A673 (cell line): ENCODE measurements at regions not wholly inside any gene's neighbourhood (a gene's known extent, or its start where the extent isn't known, plus 50 kb on each side); places are given as distances from the start of the nearest gene placed in this dataset.

Experiments
- BruUV-seq: library from RNA; stranded (reverse); fragments of 400-500 nt; replicated peaks from 2 replicates; lab custom pipeline; 2021; lab: Mats Ljungman, UMichigan
- CTCF ChIA-PET: fragments of 300-600 bp; sonication (Branson Sonifier 250); formaldehyde crosslinking; loops from one replicate; lab custom pipeline; 2022; ENCODE audit warnings: antibody characterized with exemption; lab: Charles Lee
- POLR2A ChIA-PET: fragments of 300-600 bp; sonication (Branson Sonifier 250); formaldehyde crosslinking; loops from one replicate; lab custom pipeline; 2022; ENCODE audit warnings: antibody characterized with exemption; ENCODE audit not compliant: low non-redundant PET; lab: Charles Lee
- DNase-seq: peaks from one replicate; pipeline ENCODE4 v3.0.0-alpha.2; 2015; ENCODE audit warnings: low spot score
- H3K27ac ChIP-seq: fragments of 200-600 bp; sonication (generic); 2 replicates; pipeline ENCODE4 v1.5.1; 2016; ENCODE audit warnings: mixed run types, low read depth, mild to moderate bottlenecking, mixed read lengths, antibody characterized with exemption, low read length; ENCODE audit not compliant: poor library complexity, severe bottlenecking
- H3K27me3 ChIP-seq: fragments of 200-600 bp; sonication (generic); replicated peaks from 2 replicates; pipeline ENCODE4 v1.6.1; 2017; ENCODE audit warnings: mixed run types, low read depth, mild to moderate bottlenecking, mixed read lengths, antibody characterized with exemption, low read length; ENCODE audit not compliant: insufficient read depth, poor library complexity
- H3K36me3 ChIP-seq: fragments of 200-600 bp; sonication (generic); 2 replicates; pipeline ENCODE4 v1.6.1; 2016; ENCODE audit warnings: mixed run types, mild to moderate bottlenecking, mixed read lengths, antibody characterized with exemption, low read length; ENCODE audit not compliant: insufficient read depth, poor library complexity, severe bottlenecking
- H3K4me1 ChIP-seq: fragments of 200-600 bp; sonication (generic); 2 replicates; pipeline ENCODE4 v1.6.1; 2017; ENCODE audit warnings: mixed run types, mild to moderate bottlenecking, mixed read lengths, antibody characterized with exemption, low read length; ENCODE audit not compliant: insufficient read depth, poor library complexity, severe bottlenecking
- H3K4me3 ChIP-seq: fragments of 200-600 bp; sonication (generic); 2 replicates; pipeline ENCODE4 v1.5.1; 2016; ENCODE audit warnings: low read depth, mixed run types, mild to moderate bottlenecking, mixed read lengths, low read length; ENCODE audit not compliant: poor library complexity, severe bottlenecking
- H3K9me3 ChIP-seq: fragments of 200-600 bp; sonication (generic); 2 replicates; pipeline ENCODE4 v1.6.1; 2016; ENCODE audit warnings: mixed run types, low read depth, mild to moderate bottlenecking, mixed read lengths, antibody characterized with exemption, low read length; ENCODE audit not compliant: poor library complexity, severe bottlenecking
- CTCF ChIP-seq: fragments of 300-800, 200-600 bp; sonication (generic); conservative IDR thresholded peaks from 2 replicates; pipeline ENCODE4 v1.5.1; 2017; ENCODE audit warnings: low read depth, mild to moderate bottlenecking, antibody characterized with exemption, low read length, moderate library complexity, mixed read lengths
- EZH2 ChIP-seq: fragments of 200-600 bp; sonication (generic); IDR thresholded peaks from 2 replicates; pipeline ENCODE4 v1.6.1; 2017; ENCODE audit warnings: borderline replicate concordance, low read depth, mild to moderate bottlenecking, mixed read lengths, antibody characterized with exemption, low read length; ENCODE audit not compliant: poor library complexity, severe bottlenecking
- intact Hi-C: fragments of 100-400 bp; cut with micrococcal nuclease; formaldehyde crosslinking; loops from one replicate; pipeline ENCODE4 v1.10.0; 2022; ENCODE audit not compliant: unreplicated experiment

GRCh38 chrX:39504850-39505259, 592.9 kb downstream of the BCOR start:
- Histone ChIP-seq H3K27ac (no peak overlapping the region), H3K27me3 (no peaks in the 10 kb centered on the region), H3K9me3 (peaks cover 11% of the 10 kb centered on the region), H3K36me3 (no peaks in the 10 kb centered on the region), H3K4me1 (no peaks in the 10 kb centered on the region), H3K4me3 (no peak overlapping the region)
- no peak for TF ChIP-seq CTCF
- no peak for TF ChIP-seq EZH2
- POLR2A ChIA-PET = no interaction called here
- CTCF ChIA-PET = no interaction called here
- intact Hi-C loops = no loop called here
- DNase-seq = peak; percentile 47
- BruUV-seq = no TSS peak

GRCh38 chrX:39506131-39506530, 591.6 kb downstream of the BCOR start:
- ChIA-PET POLR2A (no interaction called here), CTCF (interaction anchor here (0.6 kb wide), 1 partner anchor 27 kb away, joined by 4 read pairs; no protein-coding TSS in a partner anchor)
- H3K9me3 ChIP-seq = peaks cover 11% of the 10 kb centered on the region
- H3K27ac ChIP-seq = no peak overlapping the region
- no peak for DNase-seq
- H3K4me3 ChIP-seq = no peak overlapping the region
- H3K36me3 ChIP-seq = no peaks in the 10 kb centered on the region
- TF ChIP-seq EZH2 = no peak
- no peak for TF ChIP-seq CTCF
- no peaks in the 10 kb centered on the region for H3K4me1 ChIP-seq
- intact Hi-C loops = no loop called here
- no TSS peak for BruUV-seq
- no peaks in the 10 kb centered on the region for H3K27me3 ChIP-seq

- no TSS peak for BruUV-seq
- CTCF ChIA-PET = interaction anchor here (0.6 kb wide), 1 partner anchor 28 kb away, joined by 4 read pairs; no protein-coding TSS in a partner anchor
- H3K27ac ChIP-seq = no peak overlapping the region
- H3K36me3 ChIP-seq = no peaks in the 10 kb centered on the region
- TF ChIP-seq CTCF (no peak), EZH2 (no peak)
- H3K4me3 ChIP-seq = no peak overlapping the region
- no peaks in the 10 kb centered on the region for H3K4me1 ChIP-seq
- H3K9me3 ChIP-seq = peaks cover 11% of the 10 kb centered on the region
- no peaks in the 10 kb centered on the region for H3K27me3 ChIP-seq
- POLR2A ChIA-PET = no interaction called here
- intact Hi-C loops = no loop called here
- DNase-seq = no peak
Measured at GRCh38 chrX:39507034-39507433, 590.7 kb downstream of the BCOR start.
